GM12878 (cell line): ENCODE measurements at regions not wholly inside any gene's neighbourhood (a gene's known extent, or its start where the extent isn't known, plus 50 kb on each side); places are given as distances from the start of the nearest gene placed in this dataset.

Experiments
- ATAC-seq: fragments of 200-7000 bp; cut with Tn5 transposase; 3 replicates; pipeline ENCODE4 v1.9.1; 2020; ENCODE audit warnings: mild to moderate bottlenecking, moderate library complexity
- BruUV-seq: library from RNA; stranded (reverse); fragments of 400-500 nt; replicated peaks from 2 replicates; lab custom pipeline; 2021; lab: Mats Ljungman, UMichigan
- CTCF ChIA-PET: fragments of 300-600 bp; sonication (Branson Sonifier 250); formaldehyde crosslinking; extraction: SDS; loops from one replicate; lab custom pipeline; 2021; ENCODE audit warnings: inconsistent platforms; lab: Yijun Ruan, JAX
- POLR2A ChIA-PET: fragments of 350-600 bp; formaldehyde crosslinking; extraction: SDS; loops from one replicate; lab custom pipeline; 2021; ENCODE audit warnings: inconsistent platforms; lab: Charles Lee
- RAD21 ChIA-PET: fragments of 300-600 bp; sonication (Branson Sonifier 250); formaldehyde crosslinking; loops from one replicate; lab custom pipeline; 2023; ENCODE audit warnings: antibody characterized with exemption; ENCODE audit not compliant: unreplicated experiment; lab: Charles Lee
- SMC1A ChIA-PET: fragments of 300-600 bp; sonication (Branson Sonifier 250); formaldehyde crosslinking; loops from one replicate; lab custom pipeline; 2023; ENCODE audit not compliant: unreplicated experiment, uncharacterized antibody; lab: Charles Lee
- DNase-seq: peaks from one replicate; pipeline ENCODE4 v3.0.0-alpha.2; 2011; ENCODE audit warnings: low read depth, low spot score
- FAIRE-seq: peaks from 3 replicates; lab custom pipeline; 2011; peaks lifted over from hg19 to GRCh38; lab: Jason Lieb, UNC
- H2AFZ ChIP-seq: 2 replicates; pipeline ENCODE4 v1.6.0; 2011; ENCODE audit warnings: low read depth, low read length, control low read depth; ENCODE audit not compliant: control insufficient read depth
- H3K27ac ChIP-seq: 2 replicates; pipeline ENCODE4 v1.5.1; 2011; ENCODE audit warnings: control low read depth; ENCODE audit not compliant: control insufficient read depth, insufficient read depth
- H3K27me3 ChIP-seq, 2 experiments: replicated peaks in 1 of 2; 2 replicates each; pipeline versions ENCODE4 v1.6.0 to v1.6.1; 2011; ENCODE audit warnings: low read length in 1 of 2; ENCODE audit not compliant: control insufficient read depth in 2 of 2, insufficient read depth in 2 of 2
- H3K36me3 ChIP-seq, 2 experiments: 2 replicates each; pipeline ENCODE4 v1.5.1; 2011; ENCODE audit warnings: low read length in 1 of 2; ENCODE audit not compliant: control insufficient read depth in 2 of 2, insufficient read depth in 2 of 2
- H3K4me1 ChIP-seq: 2 replicates; pipeline ENCODE4 v1.6.1; 2011; ENCODE audit warnings: mild to moderate bottlenecking, low read length, moderate library complexity, mixed read lengths; ENCODE audit not compliant: control insufficient read depth, insufficient read depth
- H3K4me2 ChIP-seq: 2 replicates; pipeline ENCODE4 v1.6.0; 2011; ENCODE audit warnings: control low read depth; ENCODE audit not compliant: control insufficient read depth, insufficient read depth
- H3K4me3 ChIP-seq: fragments of 200-600 bp; sonication (generic); 2 replicates; pipeline ENCODE4 v1.5.1; 2016
- H3K79me2 ChIP-seq: 2 replicates; pipeline ENCODE4 v1.6.0; 2011; ENCODE audit warnings: low read length; ENCODE audit not compliant: control insufficient read depth, insufficient read depth
- H3K9ac ChIP-seq: 2 replicates; pipeline ENCODE4 v1.8.0; 2011; ENCODE audit warnings: low read length, control low read depth, mixed read lengths; ENCODE audit not compliant: control insufficient read depth, insufficient read depth
- H3K9me3 ChIP-seq: replicated peaks from 3 replicates; pipeline ENCODE4 v1.5.1; 2011; ENCODE audit warnings: mild to moderate bottlenecking, low read length; ENCODE audit not compliant: control insufficient read depth, insufficient read depth
- H4K20me1 ChIP-seq: 2 replicates; pipeline ENCODE4 v1.6.0; 2011; ENCODE audit not compliant: control insufficient read depth, insufficient read depth
- MEF2A ChIP-seq: IDR thresholded peaks from 2 replicates; pipeline ENCODE4 v1.6.1; 2011; ENCODE audit warnings: low read depth, mild to moderate bottlenecking, low read length, moderate library complexity; ENCODE audit not compliant: insufficient read depth
- MYB ChIP-seq: fragments of 150-350 bp; IDR thresholded peaks from 2 replicates; pipeline ENCODE4 v1.6.1; 2014; ENCODE audit warnings: mild to moderate bottlenecking, low read depth, low read length, borderline replicate concordance
- POLR2A ChIP-seq: IDR thresholded peaks from 2 replicates; pipeline ENCODE4 v1.6.1; 2011; ENCODE audit warnings: low read depth, mild to moderate bottlenecking, low read length
- ZBED1 ChIP-seq: IDR thresholded peaks from 2 replicates; pipeline ENCODE4 v1.6.1; 2016; ENCODE audit warnings: borderline replicate concordance
- WGBS: methylation state at CpG from one replicate; pipeline ENCODE4 v1.1.6; 2016; ENCODE audit warnings: low lambda C conversion rate; ENCODE audit not compliant: insufficient replicate concordance, insufficient coverage; ENCODE audit errors: missing lambda C conversion rate; 5-methylcytosine and 5-hydroxymethylcytosine counted together
- in situ Hi-C: fragments of 300-500 bp; cut with MboI; formaldehyde crosslinking; loops from 9 replicates; pipeline ENCODE4 v1.14.3; 2018; ENCODE audit warnings: mixed read lengths
- intact Hi-C: fragments of 100-400 bp; cut with micrococcal nuclease; formaldehyde crosslinking; loops from one replicate; pipeline ENCODE4 v1.14.2; 2022; ENCODE audit not compliant: unreplicated experiment
- TF ChIP-seq, protein P1 (sequence below): fragments of 450-650 bp; conservative IDR thresholded peaks from 2 replicates; pipeline ENCODE4 v1.6.1; 2017; ENCODE audit warnings: mild to moderate bottlenecking, moderate library complexity
- TF ChIP-seq, protein P2 (sequence below): fragments of 450-650 bp; IDR thresholded peaks from 2 replicates; pipeline ENCODE4 v1.6.1; 2018; ENCODE audit warnings: borderline replicate concordance, mild to moderate bottlenecking; ENCODE audit not compliant: partially characterized antibody

DNA sequence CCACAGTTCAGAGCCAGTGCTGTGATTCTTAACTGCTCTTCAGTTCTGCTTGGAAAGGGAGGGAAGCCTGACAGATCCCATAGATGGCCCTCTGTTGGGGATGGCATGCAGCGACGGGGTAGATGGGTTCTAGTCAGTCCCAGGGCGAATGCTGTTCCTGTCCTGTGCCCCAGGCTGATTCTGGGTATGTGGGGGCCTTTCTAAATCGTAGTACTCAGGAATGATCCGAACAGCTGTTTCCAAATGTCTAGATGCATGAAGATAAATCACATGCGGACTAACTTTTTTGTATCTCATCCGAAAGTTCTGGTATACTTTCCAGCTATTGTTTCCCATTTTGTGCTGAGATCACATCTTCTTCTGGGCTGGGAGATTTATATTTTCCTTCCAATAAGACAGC is 186.0 kb upstream of the MKI67 start:
- ChIA-PET SMC1A (no interaction called here), POLR2A (no interaction called here), CTCF (no interaction called here), RAD21 (no interaction called here)
- 11% methylated on average over 7 of the region's 7 CpGs for WGBS
- no TSS peak for BruUV-seq
- Histone ChIP-seq H3K79me2 (no peaks in the 10 kb centered on the region), H4K20me1 (no peaks in the 10 kb centered on the region), H3K9ac (no peak overlapping the region), H3K36me3 (no peaks in the 10 kb centered on the region), H2AFZ (no peak overlapping the region), H3K27ac (no peak overlapping the region), H3K9me3 (no peaks in the 10 kb centered on the region), H3K27me3 (no peaks in the 10 kb centered on the region; a peak in 2 of 4 replicates), H3K4me2 (no peak overlapping the region), H3K4me3 (no peak overlapping the region), H3K4me1 (no peaks in the 10 kb centered on the region)
- FAIRE-seq (no peak), ATAC-seq (no peak), DNase-seq (no peak)
- in situ Hi-C loops (no loop called here), intact Hi-C loops (no loop called here)
- TF ChIP-seq ZBED1 (no peak), MYB (no peak), POLR2A (no peak), MEF2A (no peak)
- TF ChIP-seq, protein P1, sequence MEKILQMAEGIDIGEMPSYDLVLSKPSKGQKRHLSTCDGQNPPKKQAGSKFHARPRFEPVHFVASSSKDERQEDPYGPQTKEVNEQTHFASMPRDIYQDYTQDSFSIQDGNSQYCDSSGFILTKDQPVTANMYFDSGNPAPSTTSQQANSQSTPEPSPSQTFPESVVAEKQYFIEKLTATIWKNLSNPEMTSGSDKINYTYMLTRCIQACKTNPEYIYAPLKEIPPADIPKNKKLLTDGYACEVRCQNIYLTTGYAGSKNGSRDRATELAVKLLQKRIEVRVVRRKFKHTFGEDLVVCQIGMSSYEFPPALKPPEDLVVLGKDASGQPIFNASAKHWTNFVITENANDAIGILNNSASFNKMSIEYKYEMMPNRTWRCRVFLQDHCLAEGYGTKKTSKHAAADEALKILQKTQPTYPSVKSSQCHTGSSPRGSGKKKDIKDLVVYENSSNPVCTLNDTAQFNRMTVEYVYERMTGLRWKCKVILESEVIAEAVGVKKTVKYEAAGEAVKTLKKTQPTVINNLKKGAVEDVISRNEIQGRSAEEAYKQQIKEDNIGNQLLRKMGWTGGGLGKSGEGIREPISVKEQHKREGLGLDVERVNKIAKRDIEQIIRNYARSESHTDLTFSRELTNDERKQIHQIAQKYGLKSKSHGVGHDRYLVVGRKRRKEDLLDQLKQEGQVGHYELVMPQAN = no peak
- TF ChIP-seq, protein P2, sequence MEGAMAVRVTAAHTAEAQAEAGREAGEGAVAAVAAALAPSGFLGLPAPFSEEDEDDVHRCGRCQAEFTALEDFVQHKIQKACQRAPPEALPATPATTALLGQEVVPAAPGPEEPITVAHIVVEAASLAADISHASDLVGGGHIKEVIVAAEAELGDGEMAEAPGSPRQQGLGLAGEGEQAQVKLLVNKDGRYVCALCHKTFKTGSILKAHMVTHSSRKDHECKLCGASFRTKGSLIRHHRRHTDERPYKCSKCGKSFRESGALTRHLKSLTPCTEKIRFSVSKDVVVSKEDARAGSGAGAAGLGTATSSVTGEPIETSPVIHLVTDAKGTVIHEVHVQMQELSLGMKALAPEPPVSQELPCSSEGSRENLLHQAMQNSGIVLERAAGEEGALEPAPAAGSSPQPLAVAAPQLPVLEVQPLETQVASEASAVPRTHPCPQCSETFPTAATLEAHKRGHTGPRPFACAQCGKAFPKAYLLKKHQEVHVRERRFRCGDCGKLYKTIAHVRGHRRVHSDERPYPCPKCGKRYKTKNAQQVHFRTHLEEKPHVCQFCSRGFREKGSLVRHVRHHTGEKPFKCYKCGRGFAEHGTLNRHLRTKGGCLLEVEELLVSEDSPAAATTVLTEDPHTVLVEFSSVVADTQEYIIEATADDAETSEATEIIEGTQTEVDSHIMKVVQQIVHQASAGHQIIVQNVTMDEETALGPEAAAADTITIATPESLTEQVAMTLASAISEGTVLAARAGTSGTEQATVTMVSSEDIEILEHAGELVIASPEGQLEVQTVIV = no peak
